Neuronal stem cell (in vitro differentiated cells): ENCODE measurements at regions not wholly inside any gene's neighbourhood (a gene's known extent, or its start where the extent isn't known, plus 50 kb on each side); places are given as distances from the start of the nearest gene placed in this dataset.

ENCODE experiments used
- DNase-seq: peaks from one replicate; pipeline ENCODE4 v3.0.0-alpha.2; 2013; ENCODE audit warnings: low spot score
- H2AFZ ChIP-seq: one replicate; pipeline ENCODE4 v1.6.1; 2013; ENCODE audit warnings: mild to moderate bottlenecking, low read length, inconsistent platforms
- H2AK5ac ChIP-seq: 2 replicates; pipeline ENCODE4 v1.6.1; 2013; ENCODE audit warnings: low read depth, mild to moderate bottlenecking, inconsistent platforms, low read length, moderate library complexity, mixed read lengths
- H2BK120ac ChIP-seq: 2 replicates; pipeline ENCODE4 v1.6.1; 2013; ENCODE audit warnings: low read depth, mild to moderate bottlenecking, inconsistent platforms, low read length, moderate library complexity, mixed read lengths
- H2BK12ac ChIP-seq: one replicate; pipeline ENCODE4 v1.6.1; 2013; ENCODE audit warnings: low read length, inconsistent platforms
- H2BK15ac ChIP-seq: 2 replicates; pipeline ENCODE4 v1.6.1; 2013; ENCODE audit warnings: mild to moderate bottlenecking, low read length, inconsistent platforms, mixed read lengths
- H2BK5ac ChIP-seq: one replicate; pipeline ENCODE4 v1.6.1; 2013; ENCODE audit warnings: inconsistent platforms, mild to moderate bottlenecking, low read length, moderate library complexity
- H3K14ac ChIP-seq: one replicate; pipeline ENCODE4 v1.6.1; 2013; ENCODE audit warnings: low read length, inconsistent platforms
- H3K18ac ChIP-seq: 2 replicates; pipeline ENCODE4 v1.6.1; 2013; ENCODE audit warnings: low read length, inconsistent platforms
- H3K23ac ChIP-seq: 2 replicates; pipeline ENCODE4 v1.6.1; 2013; ENCODE audit warnings: low read depth, mild to moderate bottlenecking, mixed read lengths, low read length, inconsistent platforms; ENCODE audit not compliant: poor library complexity
- H3K27ac ChIP-seq: replicated peaks from 3 replicates; pipeline ENCODE4 v1.5.1; 2013; ENCODE audit warnings: low read length, inconsistent platforms
- H3K27me3 ChIP-seq, 3 experiments: 2 replicates each; pipeline ENCODE4 v1.6.1; 2013; ENCODE audit warnings: low read length in 3 of 3, mild to moderate bottlenecking in 2 of 3, inconsistent platforms in 1 of 3, low read depth in 1 of 3, mixed read lengths in 1 of 3, moderate library complexity in 1 of 3; ENCODE audit not compliant: control insufficient read depth in 3 of 3, insufficient read depth in 3 of 3
- H3K36me3 ChIP-seq, 2 donors: replicated peaks in 1 of 2; 2 replicates each; pipeline ENCODE4 v1.6.1; 2013; ENCODE audit warnings: low read length in 2 of 2; ENCODE audit not compliant: control insufficient read depth in 2 of 2, insufficient read depth in 2 of 2
- H3K4ac ChIP-seq: 2 replicates; pipeline ENCODE4 v1.6.1; 2013; ENCODE audit warnings: inconsistent platforms, mild to moderate bottlenecking, low read length, moderate library complexity
- H3K4me1 ChIP-seq, 2 donors: 1 replicate in 1 of 2; 2 replicates in 1 of 2; pipeline ENCODE4 v1.6.1; 2013; ENCODE audit warnings: low read length in 2 of 2, low read depth in 1 of 2; ENCODE audit not compliant: control insufficient read depth in 2 of 2, insufficient read depth in 1 of 2
- H3K4me2 ChIP-seq: one replicate; pipeline ENCODE4 v1.6.1; 2013; ENCODE audit warnings: mild to moderate bottlenecking, low read length, inconsistent platforms; ENCODE audit not compliant: insufficient read depth, poor library complexity, severe bottlenecking
- H3K4me3 ChIP-seq, 2 donors: 2 replicates each; pipeline ENCODE4 v1.5.1; 2013; ENCODE audit warnings: low read length in 2 of 2, mild to moderate bottlenecking in 2 of 2, inconsistent platforms in 1 of 2, moderate library complexity in 1 of 2
- H3K79me1 ChIP-seq: one replicate; pipeline ENCODE4 v1.6.1; 2013; ENCODE audit warnings: low read depth, mild to moderate bottlenecking, inconsistent platforms, low read length, moderate library complexity
- H3K9ac ChIP-seq: one replicate; pipeline ENCODE4 v1.6.1; 2013; ENCODE audit warnings: mild to moderate bottlenecking, low read depth, low read length, inconsistent platforms; ENCODE audit not compliant: poor library complexity
- H3K9me3 ChIP-seq, 2 donors: replicated peaks in 1 of 2; 2 replicates each; pipeline versions ENCODE3 to v1.6.1; 2013; ENCODE audit warnings: low read length in 2 of 2, mild to moderate bottlenecking in 2 of 2, inconsistent platforms in 1 of 2, low read depth in 1 of 2, mixed read lengths in 1 of 2, moderate library complexity in 1 of 2; ENCODE audit not compliant: control insufficient read depth in 2 of 2, insufficient read depth in 1 of 2
- H4K8ac ChIP-seq: one replicate; pipeline ENCODE4 v1.6.1; 2013; ENCODE audit warnings: low read depth, mild to moderate bottlenecking, inconsistent platforms, low read length, moderate library complexity
- H4K91ac ChIP-seq: one replicate; pipeline ENCODE4 v1.6.1; 2013; ENCODE audit warnings: low read length, low read depth, mild to moderate bottlenecking, inconsistent platforms; ENCODE audit not compliant: poor library complexity
- WGBS, 2 donors: extraction: QIAGEN DNeasy Blood & Tissue Kit; methylation state at CpG; one replicate each; pipeline ENCODE4 v1.1.7; 2013; ENCODE audit warnings: missing lambda C conversion rate in 2 of 2, mixed read lengths in 1 of 2; ENCODE audit not compliant: insufficient read length in 2 of 2, insufficient replicate concordance in 1 of 2; ENCODE audit errors: extremely low coverage in 2 of 2; 5-methylcytosine and 5-hydroxymethylcytosine counted together

DNA sequence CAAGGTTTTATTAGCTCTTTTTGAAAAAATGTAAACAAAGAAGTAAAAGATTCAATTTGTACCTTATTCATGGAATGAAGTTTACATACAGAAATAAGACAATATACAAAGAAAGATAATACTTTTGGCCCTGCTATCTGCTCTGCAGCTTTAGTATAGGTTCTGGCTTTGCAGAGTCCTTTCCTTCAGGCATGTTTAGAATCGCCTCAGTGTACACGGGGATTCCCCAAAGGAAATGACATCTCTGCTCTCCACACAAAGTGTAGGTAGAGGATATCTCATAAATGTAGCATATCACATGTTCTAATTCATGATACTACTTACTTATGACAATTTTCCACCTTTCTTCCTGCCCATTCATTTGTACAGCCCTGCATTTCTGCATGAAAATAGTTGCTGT, 222.6 kb upstream of the DPYD start:
- Histone ChIP-seq H2BK15ac (no peak overlapping the region), H3K9me3 (no peaks in the 10 kb centered on the region), H3K27ac (no peak overlapping the region), H2AK5ac (no peak overlapping the region), H3K36me3 (no peaks in the 10 kb centered on the region), H2BK5ac (no peak overlapping the region), H3K23ac (no peak overlapping the region), H2BK12ac (no peak overlapping the region), H2BK120ac (no peak overlapping the region), H4K8ac (no peak overlapping the region), H3K4me2 (no peak overlapping the region), H3K4me1 (no peaks in the 10 kb centered on the region), H3K4me3 (no peak overlapping the region), H3K4ac (no peak overlapping the region), H3K14ac (no peak overlapping the region), H3K79me1 (no peaks in the 10 kb centered on the region), H4K91ac (no peak overlapping the region), H2AFZ (no peak overlapping the region), H3K27me3 (no peaks in the 10 kb centered on the region), H3K18ac (no peak overlapping the region), H3K9ac (no peak overlapping the region)
- WGBS, 2 donors: no CpG with 5 or more reads among the region's 2 CpGs
- DNase-seq: no peak

DNA sequence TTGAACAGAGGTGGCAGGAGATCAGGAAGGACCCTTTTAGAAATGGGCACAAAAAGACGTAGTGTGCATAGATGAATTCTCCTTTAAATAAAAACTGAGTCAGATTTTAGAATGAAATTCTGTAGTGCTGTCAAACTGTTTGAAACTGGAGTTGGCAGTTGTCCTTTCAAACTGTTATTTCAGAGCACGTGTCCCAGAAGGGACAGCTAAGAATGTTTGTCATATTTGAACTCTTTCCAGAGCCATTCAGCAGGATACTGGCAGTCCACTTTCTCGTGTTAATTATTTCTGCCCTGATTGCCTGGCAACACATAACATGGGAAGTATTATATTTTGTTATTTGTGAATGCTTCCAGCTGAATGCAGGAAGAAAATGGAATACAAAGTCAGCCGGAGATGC, 212.3 kb upstream of the DPYD start:
- Histone ChIP-seq H3K9ac (no peak overlapping the region), H2BK120ac (no peak overlapping the region), H3K23ac (no peak overlapping the region), H2AFZ (no peak overlapping the region), H3K79me1 (no peaks in the 10 kb centered on the region), H2BK15ac (no peak overlapping the region), H2BK12ac (no peak overlapping the region), H3K27ac (no peak overlapping the region), H4K8ac (no peak overlapping the region), H3K4me2 (no peak overlapping the region), H2AK5ac (no peak overlapping the region), H4K91ac (no peak overlapping the region), H3K27me3 (no peaks in the 10 kb centered on the region), H3K18ac (no peak overlapping the region), H3K14ac (no peak overlapping the region), H3K36me3 (no peaks in the 10 kb centered on the region), H3K4me1 (no peaks in the 10 kb centered on the region), H3K4me3 (no peak overlapping the region), H2BK5ac (no peak overlapping the region), H3K4ac (no peak overlapping the region), H3K9me3 (no peaks in the 10 kb centered on the region)
- no CpG with 5 or more reads among the region's 4 CpGs for WGBS, 2 donors
- no peak for DNase-seq

DNA sequence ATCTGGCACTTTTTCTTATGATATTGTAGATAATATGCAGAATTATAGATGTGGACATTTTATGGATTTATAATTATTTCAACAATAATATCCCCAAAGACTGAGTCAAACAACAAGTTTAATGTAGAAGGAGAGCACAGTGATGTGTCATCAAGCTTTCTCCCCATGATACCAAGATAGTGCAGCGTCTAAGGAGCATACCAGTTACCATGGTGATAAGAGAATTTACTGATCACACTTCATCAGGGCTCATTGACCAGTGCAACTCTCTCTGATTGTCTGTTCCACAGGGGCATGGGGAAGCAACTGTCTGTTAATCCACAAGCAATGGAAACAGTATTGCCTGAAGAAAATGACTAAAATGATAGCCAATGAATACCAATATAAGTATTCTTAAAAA, 209.6 kb upstream of the DPYD start:
- Histone ChIP-seq H3K27ac (no peak overlapping the region), H4K91ac (no peak overlapping the region), H3K36me3 (no peaks in the 10 kb centered on the region), H2AK5ac (no peak overlapping the region), H3K79me1 (no peaks in the 10 kb centered on the region), H4K8ac (no peak overlapping the region), H3K14ac (no peak overlapping the region), H2AFZ (no peak overlapping the region), H2BK15ac (no peak overlapping the region), H3K27me3 (no peaks in the 10 kb centered on the region), H3K4me3 (no peak overlapping the region), H3K23ac (no peak overlapping the region), H3K4me1 (no peaks in the 10 kb centered on the region), H2BK12ac (no peak overlapping the region), H2BK120ac (no peak overlapping the region), H2BK5ac (no peak overlapping the region), H3K4ac (no peak overlapping the region), H3K9ac (no peak overlapping the region), H3K18ac (no peak overlapping the region), H3K9me3 (no peaks in the 10 kb centered on the region), H3K4me2 (no peak overlapping the region)
- WGBS, 2 donors: no CpG with 5 or more reads among the region's 1 CpG
- DNase-seq: no peak

DNA sequence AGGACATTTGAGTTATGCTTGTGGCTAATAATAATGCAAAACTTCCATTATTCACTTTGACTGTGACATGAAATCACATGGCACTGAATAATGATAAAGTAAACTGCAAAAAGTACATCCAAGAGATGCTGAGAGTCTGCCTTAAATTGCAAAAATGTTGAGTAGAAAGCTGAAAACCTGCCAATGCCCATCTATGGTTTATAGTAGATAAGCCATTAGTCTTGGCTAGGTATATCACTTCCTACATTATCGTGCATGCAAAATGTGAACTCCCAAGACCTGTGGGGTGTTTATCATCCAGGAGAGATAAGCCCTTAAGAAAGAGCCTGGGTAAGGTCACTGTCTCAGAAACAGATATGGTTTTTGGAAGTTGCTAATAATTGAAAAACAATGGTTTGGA, 208.7 kb upstream of the DPYD start:
- H4K91ac ChIP-seq: no peak overlapping the region
- no peaks in the 10 kb centered on the region for H3K4me1 ChIP-seq
- no peaks in the 10 kb centered on the region for H3K36me3 ChIP-seq
- no peak for DNase-seq
- no peak overlapping the region for H2AK5ac ChIP-seq
- no peak overlapping the region for H2BK120ac ChIP-seq
- no peaks in the 10 kb centered on the region for H3K27me3 ChIP-seq
- H3K4ac ChIP-seq: no peak overlapping the region
- H3K79me1 ChIP-seq: no peaks in the 10 kb centered on the region
- no peak overlapping the region for H3K27ac ChIP-seq
- H3K4me3 ChIP-seq: no peak overlapping the region
- H3K14ac ChIP-seq: no peak overlapping the region
- no peak overlapping the region for H3K4me2 ChIP-seq
- H4K8ac ChIP-seq: no peak overlapping the region
- H3K23ac ChIP-seq: no peak overlapping the region
- no peak overlapping the region for H2BK12ac ChIP-seq
- no peak overlapping the region for H3K18ac ChIP-seq
- no peaks in the 10 kb centered on the region for H3K9me3 ChIP-seq
- H3K9ac ChIP-seq: no peak overlapping the region
- WGBS, 2 donors: no CpG with 5 or more reads among the region's 1 CpG
- H2AFZ ChIP-seq: no peak overlapping the region
- no peak overlapping the region for H2BK5ac ChIP-seq
- H2BK15ac ChIP-seq: no peak overlapping the region
